ENCODE measurements at regions not wholly inside any gene's neighbourhood (a gene's known extent, or its start where the extent isn't known, plus 50 kb on each side); places are given as distances from the start of the nearest gene placed in this dataset.

DNA sequence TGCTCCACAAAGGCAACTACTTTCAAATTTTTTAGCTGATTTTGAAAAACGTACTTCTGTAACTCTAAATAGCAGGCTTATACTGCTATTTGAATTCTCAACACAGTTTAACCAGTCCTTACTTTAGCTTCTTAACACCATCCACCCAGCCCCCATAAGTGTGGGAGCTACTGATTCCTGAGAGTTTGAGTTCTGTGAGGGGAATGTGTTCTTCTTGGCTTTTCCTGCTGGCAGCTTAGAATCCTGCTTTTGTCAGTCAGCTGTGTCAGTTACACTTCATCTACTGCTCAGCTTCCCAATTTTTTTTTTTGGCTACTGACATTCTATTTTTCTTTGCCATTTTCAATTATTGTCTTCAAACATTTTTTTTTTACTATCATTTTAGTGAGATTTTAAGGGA lies 440.4 kb downstream of the INSC start:
- DNase-seq, result no peak
- H3K36me3 Mint-ChIP-seq (ENCODE audit: insufficient read depth in 1 of 3, low read depth in 3 of 3), result peaks cover 4 to 18% (median 6%) of the 10 kb centered on the region in 3 experiments; a peak in 6 of 7 replicates
- no peak overlapping the region for H2BK15ac ChIP-seq (ENCODE audit: low read depth, low read length)
- no peaks in the 10 kb centered on the region for H3K27me3 ChIP-seq (ENCODE audit: insufficient read depth, low read length)
- no peak overlapping the region for H3K18ac ChIP-seq (ENCODE audit: insufficient read length, low read depth, low read length)
- no peak overlapping the region for H4K8ac ChIP-seq (replicated peaks; ENCODE audit: insufficient read length, low read depth, low read length)
- peaks cover 5 to 9% of the 10 kb centered on the region in 2 experiments; a peak in 3 of 5 replicates for H3K9me3 Mint-ChIP-seq
- H3K79me2 ChIP-seq (ENCODE audit: insufficient read depth, low read length), result no peaks in the 10 kb centered on the region
- no peak overlapping the region for H3K14ac ChIP-seq (ENCODE audit: insufficient read depth, low read length)
- H2BK12ac ChIP-seq (ENCODE audit: insufficient read length, low read depth, low read length), result no peak overlapping the region
- no peak overlapping the region for H3K56ac ChIP-seq (ENCODE audit: insufficient read length, low read depth, low read length)
- no peaks in the 10 kb centered on the region for H3K9me3 ChIP-seq (ENCODE audit: control insufficient read depth, low read depth, low read length)
- H3K27me3 Mint-ChIP-seq (ENCODE audit: low read depth), result no peaks in the 10 kb centered on the region; the same call in 1 of the 2 replicates
- H2BK5ac ChIP-seq (ENCODE audit: insufficient read length, low read length), result no peak overlapping the region
- H3K4me3 Mint-ChIP-seq, result peak overlapping the region in 1 of 2 experiments; percentile 50; a peak in 2 of 5 replicates
- H3K27ac ChIP-seq (ENCODE audit: insufficient read length, low read depth, low read length), result no peak overlapping the region
- H2BK120ac ChIP-seq (ENCODE audit: low read depth, low read length, poor library complexity, severe bottlenecking), result no peak overlapping the region
- H4K5ac ChIP-seq (ENCODE audit: insufficient read length, low read depth, low read length), result no peak overlapping the region
- no peak overlapping the region for H2BK20ac ChIP-seq (ENCODE audit: low read depth, low read length, poor library complexity, severe bottlenecking)
- WGBS (ENCODE audit: extremely low coverage, insufficient read length, low lambda C conversion rate), result no CpG with 5 or more reads among the region's 1 CpG
- no peak overlapping the region for H3K23ac ChIP-seq (ENCODE audit: insufficient read length, low read depth, low read length)
- H2AK5ac ChIP-seq (ENCODE audit: insufficient read length, low read length), result no peak overlapping the region
- H3K23me2 ChIP-seq (ENCODE audit: insufficient read length, low read depth, low read length, poor library complexity, severe bottlenecking), result no peaks in the 10 kb centered on the region
- no peaks in the 10 kb centered on the region for H4K20me1 ChIP-seq (ENCODE audit: control insufficient read depth, insufficient read depth, insufficient read length)
- no peak overlapping the region for H3K4ac ChIP-seq (ENCODE audit: low read depth, low read length)
- peak overlapping the region; percentile 79 to 93 (median 91); a peak in 6 of 7 replicates for H3K27ac Mint-ChIP-seq
- H4K91ac ChIP-seq (ENCODE audit: insufficient read length, low read depth, low read length), result no peak overlapping the region
- no peak overlapping the region for H2AFZ ChIP-seq (ENCODE audit: low read length)
- H3K79me1 ChIP-seq (ENCODE audit: insufficient read depth, low read depth, low read length, poor library complexity, severe bottlenecking), result no peaks in the 10 kb centered on the region
- peaks cover 17% of the 10 kb centered on the region; the same call in 1 of the 2 replicates for H3K4me1 ChIP-seq (ENCODE audit: insufficient read depth, low read length)
- peak overlapping the region; percentile 33 for H3K4me2 ChIP-seq (ENCODE audit: insufficient read depth, insufficient read length, low read length)
- no peak overlapping the region for H3T11ph ChIP-seq (ENCODE audit: low read length)
- H3K9ac ChIP-seq (ENCODE audit: extremely low read depth, insufficient read length, low read length), result no peak overlapping the region
- peaks cover 68 to 79% of the 10 kb centered on the region in 2 experiments for H3K4me1 Mint-ChIP-seq
- TF ChIP-seq, protein P1, sequence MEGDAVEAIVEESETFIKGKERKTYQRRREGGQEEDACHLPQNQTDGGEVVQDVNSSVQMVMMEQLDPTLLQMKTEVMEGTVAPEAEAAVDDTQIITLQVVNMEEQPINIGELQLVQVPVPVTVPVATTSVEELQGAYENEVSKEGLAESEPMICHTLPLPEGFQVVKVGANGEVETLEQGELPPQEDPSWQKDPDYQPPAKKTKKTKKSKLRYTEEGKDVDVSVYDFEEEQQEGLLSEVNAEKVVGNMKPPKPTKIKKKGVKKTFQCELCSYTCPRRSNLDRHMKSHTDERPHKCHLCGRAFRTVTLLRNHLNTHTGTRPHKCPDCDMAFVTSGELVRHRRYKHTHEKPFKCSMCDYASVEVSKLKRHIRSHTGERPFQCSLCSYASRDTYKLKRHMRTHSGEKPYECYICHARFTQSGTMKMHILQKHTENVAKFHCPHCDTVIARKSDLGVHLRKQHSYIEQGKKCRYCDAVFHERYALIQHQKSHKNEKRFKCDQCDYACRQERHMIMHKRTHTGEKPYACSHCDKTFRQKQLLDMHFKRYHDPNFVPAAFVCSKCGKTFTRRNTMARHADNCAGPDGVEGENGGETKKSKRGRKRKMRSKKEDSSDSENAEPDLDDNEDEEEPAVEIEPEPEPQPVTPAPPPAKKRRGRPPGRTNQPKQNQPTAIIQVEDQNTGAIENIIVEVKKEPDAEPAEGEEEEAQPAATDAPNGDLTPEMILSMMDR (conservative IDR thresholded peaks at IDR 0.05), result no peak

Data from H9 (cell line).